HepG2 (cell line): ENCODE measurements at regions not wholly inside any gene's neighbourhood (a gene's known extent, or its start where the extent isn't known, plus 50 kb on each side); places are given as distances from the start of the nearest gene placed in this dataset.
A peak's percentile ranks its signal among the peaks of the same experiment; 100 is the strongest.

Experiments
- ATAC-seq: fragments of 200-7000 bp; cut with Tn5 transposase; 3 replicates; pipeline ENCODE4 v1.9.1; 2020; ENCODE audit warnings: mild to moderate bottlenecking, moderate library complexity
- BruUV-seq: library from RNA; stranded (reverse); fragments of 400-500 nt; replicated peaks from 2 replicates; lab custom pipeline; 2021; lab: Mats Ljungman, UMichigan
- CTCF ChIA-PET: fragments of 300-600 bp; formaldehyde crosslinking; extraction: SDS; loops from one replicate; lab custom pipeline; 2021; ENCODE audit warnings: low total read pairs, inconsistent platforms, low intra/inter-chr PET ratio; lab: Yijun Ruan, JAX
- POLR2A ChIA-PET: fragments of 350-600 bp; sonication (Branson Sonifier 250); formaldehyde crosslinking; loops from one replicate; lab custom pipeline; 2020; ENCODE audit warnings: antibody characterized with exemption, inconsistent platforms; lab: Yijun Ruan, JAX
- DNase-seq: peaks from one replicate; pipeline ENCODE4 v3.0.0-alpha.2; 2015; ENCODE audit warnings: low spot score
- FAIRE-seq: peaks from 3 replicates; lab custom pipeline; 2011; peaks lifted over from hg19 to GRCh38; lab: Jason Lieb, UNC
- H2AFZ ChIP-seq: one replicate; pipeline ENCODE4 v1.6.1; 2011; ENCODE audit warnings: low read length, inconsistent platforms
- H3K27ac ChIP-seq: fragments of 300-600 bp; 3 replicates; pipeline ENCODE4 v1.8.0; 2011; ENCODE audit warnings: mixed run types, mild to moderate bottlenecking, mixed read lengths, low read length, inconsistent platforms; ENCODE audit not compliant: insufficient read depth; ENCODE audit errors: extremely low read length
- H3K27me3 ChIP-seq, 2 experiments: fragments of 200-600 bp in 1 of 2; 2 replicates in 1 of 2; 3 replicates in 1 of 2; pipeline versions ENCODE4 v1.6.0 to v1.8.0; 2011; ENCODE audit warnings: low read length in 2 of 2, mild to moderate bottlenecking in 2 of 2, moderate library complexity in 2 of 2, inconsistent platforms in 1 of 2; ENCODE audit not compliant: insufficient read depth in 2 of 2, control insufficient read depth in 1 of 2
- H3K36me3 ChIP-seq, 2 experiments: fragments of 200-600 bp in 1 of 2; replicated peaks in 1 of 2; 2 replicates in 1 of 2; 3 replicates in 1 of 2; pipeline versions ENCODE4 v1.5.1 to v1.8.0; 2011; ENCODE audit warnings: low read length in 2 of 2, inconsistent platforms in 1 of 2; ENCODE audit not compliant: insufficient read depth in 2 of 2, control insufficient read depth in 1 of 2
- H3K4me1 ChIP-seq: 2 replicates; pipeline ENCODE4 v1.5.1; 2012; ENCODE audit warnings: low read length, inconsistent platforms; ENCODE audit not compliant: insufficient read depth
- H3K4me2 ChIP-seq: 2 replicates; pipeline ENCODE4 v1.6.0; 2011; ENCODE audit warnings: low read depth, low read length, inconsistent platforms
- H3K4me3 ChIP-seq, 3 experiments: fragments of 200-600 bp in 1 of 3; sonication (generic), shearing (Covaris generic) in 1 of 3; replicated peaks in 1 of 3; 2 replicates each; pipeline ENCODE4 v1.5.1; 2011 to 2016; ENCODE audit warnings: low read length in 3 of 3, inconsistent platforms in 2 of 3, low read depth in 2 of 3, mild to moderate bottlenecking in 2 of 3, control low read depth in 1 of 3, mixed read lengths in 1 of 3; ENCODE audit not compliant: insufficient read depth in 1 of 3
- H3K79me2 ChIP-seq: one replicate; pipeline ENCODE4 v1.6.1; 2011; ENCODE audit warnings: low read length, inconsistent platforms; ENCODE audit not compliant: insufficient read depth
- H3K9ac ChIP-seq: 2 replicates; pipeline ENCODE4 v1.6.0; 2011; ENCODE audit warnings: mild to moderate bottlenecking, low read depth, low read length, inconsistent platforms; ENCODE audit not compliant: insufficient read depth
- H3K9me3 ChIP-seq: 2 replicates; pipeline ENCODE4 v1.5.1; 2012; ENCODE audit warnings: mild to moderate bottlenecking, low read length
- H4K20me1 ChIP-seq: 2 replicates; pipeline ENCODE4 v1.6.0; 2011; ENCODE audit warnings: inconsistent platforms, mild to moderate bottlenecking, low read length, moderate library complexity; ENCODE audit not compliant: insufficient read depth
- BRCA1 ChIP-seq: sonication (generic); formaldehyde crosslinking; IDR thresholded peaks from 2 replicates; pipeline ENCODE4 v1.4.0; 2020; ENCODE audit warnings: missing genetic modification reagents
- ETV5 ChIP-seq: IDR thresholded peaks from 2 replicates; pipeline ENCODE4 v1.6.1; 2018; ENCODE audit warnings: missing biosample characterization, missing genetic modification reagents, inconsistent platforms, borderline replicate concordance
- HMGA1 ChIP-seq: sonication (generic); formaldehyde crosslinking; conservative IDR thresholded peaks from 2 replicates; pipeline ENCODE4 v1.4.0; 2020; ENCODE audit warnings: missing genetic modification reagents
- IKZF1 ChIP-seq: fragments of 450-650 bp; IDR thresholded peaks from 2 replicates; pipeline ENCODE4 v1.7.1; 2016
- MAFF ChIP-seq: IDR thresholded peaks from 2 replicates; pipeline ENCODE4 v1.6.1; 2011; ENCODE audit warnings: low read depth, low read length, improper control_type of control experiment
- NCOA2 ChIP-seq: sonication (generic); formaldehyde crosslinking; IDR thresholded peaks from 2 replicates; pipeline ENCODE4 v1.8.0; 2022; ENCODE audit warnings: inconsistent platforms
- PHF21A ChIP-seq: sonication (generic); formaldehyde crosslinking; IDR thresholded peaks from 2 replicates; pipeline ENCODE4 v1.5.0; 2020; ENCODE audit warnings: mild to moderate bottlenecking, missing genetic modification reagents
- RNF2 ChIP-seq: fragments of 450-650 bp; conservative IDR thresholded peaks from 2 replicates; pipeline ENCODE4 v1.6.1; 2016; ENCODE audit warnings: low read depth
- XRCC5 ChIP-seq: fragments of 200-400 bp; formaldehyde crosslinking; optimal IDR thresholded peaks from 2 replicates; pipeline ENCODE3; 2017; ENCODE audit warnings: mild to moderate bottlenecking, low read length
- ZBTB8A ChIP-seq: sonication (generic); formaldehyde crosslinking; IDR thresholded peaks from 2 replicates; pipeline ENCODE4 v1.4.0; 2020; ENCODE audit warnings: mild to moderate bottlenecking, low read depth, missing genetic modification reagents, borderline replicate concordance
- ZNF224 ChIP-seq: sonication (generic); formaldehyde crosslinking; IDR thresholded peaks from 2 replicates; pipeline ENCODE4 v1.5.0; 2020; ENCODE audit warnings: mild to moderate bottlenecking, missing genetic modification reagents
- ZNF431 ChIP-seq: sonication (generic); formaldehyde crosslinking; IDR thresholded peaks from 2 replicates; pipeline ENCODE4 v1.9.0; 2022; ENCODE audit warnings: missing genetic modification reagents, low read depth, mild to moderate bottlenecking, borderline replicate concordance
- ZNF530 ChIP-seq: sonication (generic); formaldehyde crosslinking; IDR thresholded peaks from 2 replicates; pipeline ENCODE4 v1.5.0; 2020; ENCODE audit warnings: low read depth, mild to moderate bottlenecking, missing genetic modification reagents
- ZNF788 ChIP-seq: sonication (generic); formaldehyde crosslinking; IDR thresholded peaks from 2 replicates; pipeline ENCODE4 v1.5.0; 2020; ENCODE audit warnings: mild to moderate bottlenecking, missing genetic modification reagents, borderline replicate concordance
- WGBS: methylation state at CpG from one replicate; pipeline ENCODE4 v1.1.6; 2017; ENCODE audit warnings: low lambda C conversion rate; 5-methylcytosine and 5-hydroxymethylcytosine counted together
- in situ Hi-C: cut with HindIII; loops from 2 replicates; pipeline ENCODE4 v1.10.0; 2017; ENCODE audit warnings: low pct_unique_long_range_greater_than_20kb; ENCODE audit not compliant: extremely low pct_ligation_motif_present
- intact Hi-C: fragments of 100-400 bp; cut with micrococcal nuclease; formaldehyde crosslinking; loops from one replicate; pipeline ENCODE4 v1.10.0; 2022; ENCODE audit not compliant: unreplicated experiment
- TF ChIP-seq, protein P1 (sequence below): sonication (generic); formaldehyde crosslinking; IDR thresholded peaks from 2 replicates; pipeline ENCODE4 v1.5.1; 2020; ENCODE audit warnings: mild to moderate bottlenecking, missing genetic modification reagents
- TF ChIP-seq, protein P2 (sequence below): sonication (generic); formaldehyde crosslinking; IDR thresholded peaks from 2 replicates; pipeline ENCODE4 v1.5.1; 2020; ENCODE audit warnings: missing genetic modification reagents, mild to moderate bottlenecking, borderline replicate concordance

DNA sequence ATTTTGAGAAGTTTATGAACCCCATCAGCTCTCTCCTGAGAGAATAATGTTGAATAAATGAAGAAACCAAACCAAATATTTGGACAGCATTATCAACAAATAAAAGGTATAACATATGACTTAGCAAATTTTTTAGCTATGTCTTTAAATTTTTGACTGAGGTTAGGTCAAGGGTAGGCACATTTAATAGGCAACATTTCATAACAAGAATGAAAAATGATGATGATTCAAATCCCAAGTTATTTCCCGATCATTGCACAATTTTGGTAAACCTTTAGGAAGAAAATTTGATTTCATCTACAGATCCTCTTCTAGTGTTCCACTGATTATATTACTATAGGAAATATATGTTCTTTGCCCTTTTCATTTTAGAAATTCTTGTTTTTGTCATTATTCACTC, 123.7 kb upstream of the TLR3 start:
- DNase-seq = no peak
- TF ChIP-seq ZNF788 (CRISPR knock-in tag) (no peak), PHF21A (CRISPR knock-in tag) (no peak), RNF2 (no peak), ZBTB8A (CRISPR knock-in tag) (no peak), MAFF (0 out of 2 replicates have a peak, but pooled peaks have one; percentile 15)
- WGBS = 10% methylated on average over 1 of the region's 1 CpG

DNA sequence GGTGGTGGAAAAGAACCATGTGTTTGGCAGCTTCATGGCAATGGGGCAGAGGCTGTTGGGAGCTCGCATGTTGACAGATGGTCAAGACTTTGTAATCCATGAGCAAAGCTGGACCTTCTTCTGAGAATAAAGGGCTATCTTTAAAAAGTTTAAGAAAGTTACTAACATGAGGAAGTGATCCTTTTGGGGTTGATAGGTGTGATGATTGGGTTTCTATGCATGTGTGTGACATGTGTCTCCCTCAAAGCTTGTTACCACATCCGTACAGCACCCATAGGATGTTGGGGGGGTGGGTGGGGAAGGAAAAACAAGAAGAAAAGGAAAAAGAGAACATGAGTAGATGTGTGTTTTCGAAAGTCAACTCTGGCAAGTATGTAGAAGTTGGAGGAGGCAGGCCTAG, 123.0 kb upstream of the TLR3 start:
- H3K27me3 ChIP-seq = peaks cover 0 to 7% of the 10 kb centered on the region in 2 experiments; a peak in 1 of 5 replicates
- intact Hi-C loops = no loop called here
- BruUV-seq = no TSS peak

More for the DNA sequence above, 123.7 kb upstream of the TLR3 start:
- intact Hi-C loops = no loop called here
- ATAC-seq (no peak), FAIRE-seq (no peak)
- Histone ChIP-seq H3K9me3 (no peaks in the 10 kb centered on the region), H3K79me2 (no peaks in the 10 kb centered on the region), H3K27me3 (peaks cover 0 to 3% of the 10 kb centered on the region in 2 experiments; a peak in 2 of 5 replicates), H3K4me3 (no peak overlapping the region), H4K20me1 (no peaks in the 10 kb centered on the region), H3K36me3 (no peaks in the 10 kb centered on the region), H3K9ac (no peak overlapping the region), H2AFZ (no peak overlapping the region), H3K4me1 (no peaks in the 10 kb centered on the region), H3K4me2 (no peak overlapping the region), H3K27ac (no peak overlapping the region)
- CTCF ChIA-PET = no interaction called here
- POLR2A ChIA-PET = no interaction called here
- in situ Hi-C loops = no loop called here
- BruUV-seq = no TSS peak

More for the DNA sequence above, 123.0 kb upstream of the TLR3 start:
- no peak for FAIRE-seq
- no peak for ATAC-seq
- H4K20me1 ChIP-seq = no peaks in the 10 kb centered on the region
- no peak for DNase-seq
- TF ChIP-seq IKZF1 (no peak), BRCA1 (no peak), ZNF431 (no peak), NCOA2 (CRISPR knock-in tag) (no peak), XRCC5 (no peak), ETV5 (CRISPR knock-in tag) (no peak), ZNF224 (CRISPR knock-in tag) (no peak), ZNF530 (no peak), HMGA1 (CRISPR knock-in tag) (no peak)
- TF ChIP-seq, protein P1, sequence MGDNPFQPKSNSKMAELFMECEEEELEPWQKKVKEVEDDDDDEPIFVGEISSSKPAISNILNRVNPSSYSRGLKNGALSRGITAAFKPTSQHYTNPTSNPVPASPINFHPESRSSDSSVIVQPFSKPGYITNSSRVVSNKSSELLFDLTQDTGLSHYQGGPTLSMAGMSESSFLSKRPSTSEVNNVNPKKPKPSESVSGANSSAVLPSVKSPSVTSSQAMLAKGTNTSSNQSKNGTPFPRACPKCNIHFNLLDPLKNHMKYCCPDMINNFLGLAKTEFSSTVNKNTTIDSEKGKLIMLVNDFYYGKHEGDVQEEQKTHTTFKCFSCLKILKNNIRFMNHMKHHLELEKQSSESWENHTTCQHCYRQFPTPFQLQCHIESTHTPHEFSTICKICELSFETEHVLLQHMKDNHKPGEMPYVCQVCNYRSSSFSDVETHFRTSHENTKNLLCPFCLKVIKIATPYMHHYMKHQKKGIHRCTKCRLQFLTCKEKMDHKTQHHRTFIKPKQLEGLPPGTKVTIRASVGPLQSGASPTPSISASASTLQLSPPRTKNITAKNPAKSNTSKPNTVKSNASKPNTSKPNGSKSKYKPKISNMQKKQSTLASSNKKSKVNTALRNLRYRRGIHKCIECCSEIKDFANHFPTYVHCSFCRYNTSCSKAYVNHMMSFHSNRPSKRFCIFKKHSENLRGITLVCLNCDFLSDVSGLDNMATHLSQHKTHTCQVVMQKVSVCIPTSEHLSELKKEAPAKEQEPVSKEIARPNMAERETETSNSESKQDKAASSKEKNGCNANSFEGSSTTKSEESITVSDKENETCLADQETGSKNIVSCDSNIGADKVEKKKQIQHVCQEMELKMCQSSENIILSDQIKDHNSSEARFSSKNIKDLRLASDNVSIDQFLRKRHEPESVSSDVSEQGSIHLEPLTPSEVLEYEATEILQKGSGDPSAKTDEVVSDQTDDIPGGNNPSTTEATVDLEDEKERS = no peak
- TF ChIP-seq, protein P2, sequence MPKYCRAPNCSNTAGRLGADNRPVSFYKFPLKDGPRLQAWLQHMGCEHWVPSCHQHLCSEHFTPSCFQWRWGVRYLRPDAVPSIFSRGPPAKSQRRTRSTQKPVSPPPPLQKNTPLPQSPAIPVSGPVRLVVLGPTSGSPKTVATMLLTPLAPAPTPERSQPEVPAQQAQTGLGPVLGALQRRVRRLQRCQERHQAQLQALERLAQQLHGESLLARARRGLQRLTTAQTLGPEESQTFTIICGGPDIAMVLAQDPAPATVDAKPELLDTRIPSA (CRISPR knock-in tag) = no peak
- H3K9ac ChIP-seq = no peak overlapping the region
- H3K9me3 ChIP-seq = no peaks in the 10 kb centered on the region
- no peak overlapping the region for H3K4me2 ChIP-seq
- CTCF ChIA-PET = no interaction called here
- no peak overlapping the region for H2AFZ ChIP-seq
- POLR2A ChIA-PET = no interaction called here
- no peaks in the 10 kb centered on the region for H3K79me2 ChIP-seq
- 12% methylated on average over 3 of the region's 3 CpGs for WGBS
- no peaks in the 10 kb centered on the region for H3K4me1 ChIP-seq
- no peak overlapping the region for H3K4me3 ChIP-seq
- H3K36me3 ChIP-seq = no peaks in the 10 kb centered on the region
- in situ Hi-C loops = no loop called here
- no peak overlapping the region for H3K27ac ChIP-seq
